B cell (primary cell): ENCODE measurements at regions not wholly inside any gene's neighbourhood (a gene's known extent, or its start where the extent isn't known, plus 50 kb on each side); places are given as distances from the start of the nearest gene placed in this dataset.

Experiments used
- CTCF ChIP-seq: fragments of 200-600 bp; IDR thresholded peaks from one replicate; pipeline ENCODE4 v1.8.0; 2022; ENCODE audit warnings: antibody characterized with exemption, mild to moderate bottlenecking
- EZH2 ChIP-seq: IDR thresholded peaks from 2 replicates; pipeline ENCODE4 v1.6.1; 2012; ENCODE audit warnings: borderline replicate concordance, low read depth, mild to moderate bottlenecking, moderate library complexity, low read length; ENCODE audit not compliant: insufficient read depth, poor library complexity, severe bottlenecking

GRCh38 chr2:61626827-61627226, 88.7 kb upstream of the XPO1 start:
- TF ChIP-seq CTCF = no peak
- no peak for TF ChIP-seq EZH2
